ENCODE measurements at regions not wholly inside any gene's neighbourhood (a gene's known extent, or its start where the extent isn't known, plus 50 kb on each side); places are given as distances from the start of the nearest gene placed in this dataset.
"Not testable (repeated sequence)": the region's sequence is repeated elsewhere in the genome, so short reads cannot be mapped to it uniquely, and the experiment has no call there.

GRCh38 chr3:89783341-89783927 lies 676.0 kb downstream of the EPHA3 start:
- DNase-seq: no peak

DNA sequence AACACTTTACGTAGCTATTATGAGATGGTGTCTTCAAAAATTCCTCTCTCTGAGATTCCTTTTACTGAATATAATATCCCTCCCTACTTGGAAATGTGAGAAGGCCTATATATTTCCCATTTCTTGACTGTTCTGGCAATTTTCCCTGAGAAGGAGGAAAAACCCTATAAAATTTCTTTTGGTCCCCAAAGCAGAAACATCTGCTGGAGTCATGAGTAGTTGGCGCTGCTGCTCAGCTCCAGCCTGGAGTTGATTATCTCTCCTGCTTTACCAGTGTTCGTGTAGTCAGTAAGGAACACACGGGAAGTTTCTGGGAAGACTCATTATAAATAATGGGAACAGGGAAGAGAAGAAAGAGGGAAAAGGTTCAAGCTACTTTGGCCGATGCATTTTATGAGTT lies 680.1 kb downstream of the EPHA3 start:
- no peak for DNase-seq

DNA sequence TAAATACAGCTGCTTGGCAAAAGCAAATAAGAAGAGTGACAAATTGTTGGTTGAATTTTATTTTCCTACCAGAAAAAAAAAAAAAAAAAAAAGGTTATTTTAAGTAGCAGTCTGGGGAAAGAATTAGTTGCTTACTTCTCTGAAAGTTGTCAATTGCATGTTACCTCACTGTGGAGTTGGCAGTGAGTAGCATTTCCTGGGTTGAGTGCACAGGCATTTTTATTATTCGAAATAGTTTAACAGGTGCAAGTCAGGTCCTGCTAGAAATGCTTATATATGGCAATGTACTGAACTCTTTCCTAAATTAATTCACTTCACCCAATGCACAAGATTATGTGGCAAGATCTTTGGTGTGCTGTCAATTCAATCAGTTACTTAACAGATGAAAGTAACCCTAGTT lies 680.6 kb downstream of the EPHA3 start:
- DNase-seq: no peak

- no peak for DNase-seq
Measured at GRCh38 chr3:89795506-89795905, 688.1 kb downstream of the EPHA3 start.

- DNase-seq: no peak
Measured at GRCh38 chr3:89802881-89803280, 695.5 kb downstream of the EPHA3 start.

DNA sequence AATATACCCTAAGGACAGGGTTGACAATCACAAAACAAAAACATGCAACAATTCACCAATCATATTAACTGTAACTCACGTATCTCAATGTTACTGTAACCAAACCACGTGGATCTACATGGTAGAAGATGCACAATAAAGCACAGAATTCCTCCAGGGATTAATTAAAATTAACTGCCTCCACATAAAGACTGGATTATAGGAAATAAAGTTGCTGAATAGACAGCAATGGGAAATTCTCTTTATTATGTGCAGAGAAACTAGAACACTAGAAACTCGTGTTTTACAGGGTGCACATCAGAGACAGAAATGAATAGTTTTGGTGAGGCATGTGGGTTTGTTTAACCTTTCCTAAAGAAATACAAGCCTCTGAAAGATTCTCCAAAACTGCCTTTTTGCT lies 696.3 kb downstream of the EPHA3 start:
- DNase-seq: no peak

- no peak for DNase-seq
Measured at GRCh38 chr3:89806166-89806565, 698.7 kb downstream of the EPHA3 start.

DNA sequence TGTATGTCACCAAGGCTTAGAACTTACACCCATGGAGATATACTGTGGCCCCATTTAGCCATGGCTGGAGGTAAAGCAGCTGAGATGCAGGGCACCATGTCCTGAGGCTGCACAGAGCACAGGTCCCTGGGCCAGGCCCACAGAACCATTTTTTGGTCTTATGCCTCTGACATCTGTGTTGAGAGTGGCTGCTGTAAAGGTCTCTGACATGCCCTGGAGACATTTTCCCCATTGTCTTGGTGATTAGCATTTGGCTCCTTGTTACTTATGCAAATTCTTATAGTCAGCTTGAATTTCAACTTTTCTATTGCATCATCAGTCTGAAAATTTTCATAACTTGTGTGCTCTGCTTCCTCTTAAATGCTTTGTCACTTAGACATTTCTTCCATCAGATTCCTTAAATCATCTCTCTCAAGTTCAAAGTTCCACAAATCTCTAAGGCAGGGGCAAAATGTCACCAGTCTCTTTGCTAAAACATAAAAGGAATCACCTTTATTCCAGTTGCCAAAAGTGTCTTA lies 701.3 kb downstream of the EPHA3 start:
- DNase-seq: no peak

GRCh38 chr3:89813500-89813899 lies 706.1 kb downstream of the EPHA3 start:
- no peak for DNase-seq

GRCh38 chr3:89841041-89841440 lies 733.6 kb downstream of the EPHA3 start:
- no peak for DNase-seq

- DNase-seq: no peak
Measured at GRCh38 chr3:89845053-89845452, 737.6 kb downstream of the EPHA3 start.

GRCh38 chr3:89847955-89848354 lies 740.5 kb downstream of the EPHA3 start:
- no peak for DNase-seq

DNA sequence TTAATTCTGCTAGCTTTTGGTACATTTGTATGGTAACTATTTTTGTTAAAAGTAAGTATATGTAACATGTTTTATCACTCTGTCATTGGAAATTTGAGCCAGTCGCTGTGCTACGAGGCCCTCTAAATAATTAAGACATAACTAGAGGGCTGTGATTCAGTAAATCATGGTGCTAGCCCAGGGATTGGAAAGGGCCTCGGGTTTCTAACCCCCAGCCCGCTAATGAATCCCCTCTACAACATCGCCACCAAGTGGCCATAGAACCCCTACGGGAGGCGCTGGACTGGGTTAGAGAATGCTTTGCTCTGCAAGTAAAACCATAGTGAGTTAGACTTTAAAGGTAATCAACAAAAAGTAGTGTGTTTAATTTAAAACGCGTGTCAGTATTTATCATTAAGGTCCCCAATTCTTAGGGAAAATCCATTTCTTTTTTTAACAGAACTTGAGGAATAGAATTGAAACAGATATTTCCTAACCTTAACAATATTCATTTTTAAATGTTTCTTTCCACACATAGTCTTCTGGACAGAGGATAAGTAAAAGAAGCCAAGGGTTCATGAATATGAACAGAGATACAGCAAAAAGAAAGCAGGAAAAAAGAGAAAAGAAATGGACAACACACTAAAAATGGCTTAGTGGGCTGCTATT lies 744.7 kb downstream of the EPHA3 start:
- DNase-seq: no peak

DNA sequence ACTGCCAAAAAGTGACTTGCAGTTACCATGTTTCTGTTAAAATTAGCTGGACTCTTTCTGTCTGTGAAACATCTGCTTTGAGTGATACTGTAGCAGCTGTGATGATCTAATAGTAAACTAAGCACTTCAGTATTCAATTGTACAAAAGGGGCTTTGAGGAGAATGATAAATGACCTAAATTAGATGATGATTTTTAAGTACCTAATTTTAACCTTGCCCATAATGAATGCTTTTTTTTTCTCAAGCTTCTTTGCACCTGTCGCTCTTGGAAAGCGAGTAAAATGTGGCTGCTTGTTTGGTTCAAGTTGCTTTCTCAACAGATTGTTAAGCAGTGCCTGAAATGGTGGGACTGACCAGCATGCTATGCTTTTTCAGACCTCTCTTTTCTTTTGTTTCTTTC lies 752.3 kb downstream of the EPHA3 start:
- no peak for DNase-seq

DNA sequence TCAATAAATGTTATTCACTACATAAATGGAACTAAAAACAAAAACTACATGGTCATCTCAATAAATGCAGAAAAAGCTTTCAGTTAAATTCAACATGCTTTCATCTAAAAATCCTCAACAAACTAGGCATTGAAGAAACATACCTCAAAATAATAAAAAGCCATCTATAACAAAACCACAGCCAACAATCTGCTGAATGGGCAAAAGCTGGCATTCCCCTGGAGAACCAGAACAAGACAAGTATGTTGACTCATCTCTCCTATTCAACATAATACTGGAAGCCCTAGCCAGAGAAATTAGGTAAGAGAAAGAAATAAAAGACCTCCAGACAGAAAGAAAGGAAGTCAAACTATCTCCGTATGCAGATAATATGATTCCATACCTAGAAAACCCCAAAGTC lies 759.9 kb downstream of the EPHA3 start:
- no peak for DNase-seq

GRCh38 chr3:89876116-89876515 lies 768.7 kb downstream of the EPHA3 start:
- no peak for DNase-seq

DNA sequence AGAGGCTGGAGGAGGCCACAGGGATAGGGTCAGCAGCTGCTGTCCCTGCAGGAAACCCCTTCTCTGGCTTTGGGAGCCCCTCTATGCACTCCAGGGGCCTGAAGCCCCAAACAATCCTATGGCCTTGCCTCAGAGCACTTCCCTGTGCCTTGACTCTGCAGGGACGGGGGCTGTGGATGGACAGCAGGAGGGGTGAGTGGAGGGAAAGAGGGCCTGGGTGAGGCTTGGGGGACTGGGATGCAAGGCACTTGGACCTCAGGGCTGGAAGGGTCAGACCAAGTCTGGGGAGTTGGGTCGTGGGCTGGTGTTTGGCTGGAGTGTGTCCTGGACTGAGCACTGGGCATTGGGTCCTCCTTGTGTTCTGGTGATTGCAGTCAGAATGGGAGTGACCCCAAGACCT lies 769.8 kb downstream of the EPHA3 start:
- no peak for DNase-seq

DNA sequence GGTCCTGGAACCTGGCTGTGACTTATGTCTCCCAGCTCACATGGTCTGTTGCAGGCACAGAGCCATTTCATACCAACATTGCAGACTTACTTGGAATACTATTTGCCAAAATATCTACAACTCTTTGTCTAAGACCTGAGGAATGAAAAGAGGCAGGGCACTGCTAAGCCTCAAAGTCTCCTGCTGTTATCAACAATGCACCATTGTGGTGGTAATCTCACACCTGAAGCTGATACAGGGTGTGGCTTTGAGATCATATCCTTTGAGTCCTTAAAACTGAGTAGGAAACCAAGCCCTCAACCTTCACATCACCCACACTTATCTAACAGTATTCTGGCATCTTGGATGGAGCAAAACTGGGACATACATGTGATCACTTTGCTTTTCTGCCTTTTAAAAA lies 782.0 kb downstream of the EPHA3 start:
- DNase-seq: no peak

DNA sequence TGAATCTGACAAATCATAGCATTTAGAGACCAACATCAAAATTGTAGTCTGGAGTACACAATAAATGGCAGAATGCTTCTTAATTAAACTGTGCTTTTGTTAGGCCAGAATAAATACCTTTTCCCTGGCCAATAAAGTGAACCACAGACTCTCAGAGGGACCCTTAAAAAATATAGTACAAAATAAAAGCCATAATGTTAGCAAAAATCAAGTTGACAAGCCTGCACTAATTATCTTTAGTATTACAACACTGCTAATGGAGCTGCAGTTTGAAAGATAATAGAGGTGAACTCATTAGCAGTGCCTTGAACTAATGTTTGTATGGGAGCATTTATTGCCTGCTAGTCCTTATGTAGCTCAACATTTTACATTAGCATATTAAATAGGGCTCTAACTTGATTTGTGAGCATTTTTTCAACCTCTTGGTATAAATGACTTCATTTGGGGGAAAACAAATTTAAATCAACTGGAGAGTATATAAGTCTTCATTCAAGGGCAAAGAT lies 801.3 kb downstream of the EPHA3 start:
- no peak for DNase-seq

GRCh38 chr3:89912031-89912430 lies 804.6 kb downstream of the EPHA3 start:
- DNase-seq: no peak

- DNase-seq: no peak
Measured at GRCh38 chr3:89923921-89924610, 816.6 kb downstream of the EPHA3 start.

- no peak for DNase-seq
Measured at GRCh38 chr3:89925976-89926375, 818.6 kb downstream of the EPHA3 start.

DNA sequence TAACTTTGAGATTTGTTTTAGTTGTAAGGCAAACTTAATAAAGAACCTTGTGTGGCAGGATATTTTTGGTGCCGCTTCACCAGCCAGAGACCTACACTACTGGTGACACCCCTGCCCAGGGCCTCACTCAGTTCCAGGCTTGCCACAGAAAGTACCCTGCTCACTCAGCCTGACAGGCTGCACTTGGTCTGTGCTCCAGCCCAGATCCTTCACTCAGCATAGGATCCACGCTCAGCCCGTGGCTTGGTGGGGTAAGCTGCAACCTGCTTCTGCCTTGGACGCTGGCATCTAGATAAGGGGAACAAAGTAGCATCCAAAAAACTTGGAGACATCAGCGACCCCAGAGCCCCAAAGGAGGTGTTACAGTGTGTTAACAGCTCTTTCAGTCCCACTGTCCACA lies 825.5 kb downstream of the EPHA3 start:
- DNase-seq: no peak

GRCh38 chr3:89944461-89944860 lies 837.0 kb downstream of the EPHA3 start:
- not testable (repeated sequence) for DNase-seq

Measured in NCI-H2029 (cell line).